ENCODE measurements at regions not wholly inside any gene's neighbourhood (a gene's known extent, or its start where the extent isn't known, plus 50 kb on each side); places are given as distances from the start of the nearest gene placed in this dataset. TPM values are rescaled to one million over a fixed set of nuclear protein-coding genes. Genes with fewer than 3 reads are reported as not detected.

GRCh38 chr4:65791111-65791811 is 121.0 kb upstream of the EPHA5 start:
- DNase-seq (ENCODE audit: low spot score) (no peak), ATAC-seq (no peak)
- intact Hi-C loops (cut with DNase I), result no loop called here

DNA sequence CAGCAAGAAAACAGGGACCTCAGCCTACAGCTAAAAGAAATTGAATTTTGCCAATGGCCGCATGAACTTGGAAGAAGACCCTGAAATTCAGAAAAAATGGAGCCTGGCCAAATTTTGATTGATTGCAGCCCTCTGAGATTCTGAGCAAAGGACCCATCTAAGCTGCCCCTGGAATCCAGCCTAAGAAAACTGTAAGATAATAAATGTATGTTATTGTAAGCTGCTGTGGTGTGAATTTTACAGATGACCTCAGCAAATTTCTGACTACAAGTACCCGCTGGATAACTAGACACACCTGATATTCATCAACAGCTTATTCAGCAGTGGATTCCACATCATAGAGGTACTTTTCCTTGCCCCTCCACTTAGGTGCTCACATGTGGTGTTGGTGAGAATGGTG is 119.5 kb upstream of the EPHA5 start:
- no peak for ATAC-seq
- intact Hi-C loops (cut with DNase I), result no loop called here
- DNase-seq (ENCODE audit: low spot score), result no peak

DNA sequence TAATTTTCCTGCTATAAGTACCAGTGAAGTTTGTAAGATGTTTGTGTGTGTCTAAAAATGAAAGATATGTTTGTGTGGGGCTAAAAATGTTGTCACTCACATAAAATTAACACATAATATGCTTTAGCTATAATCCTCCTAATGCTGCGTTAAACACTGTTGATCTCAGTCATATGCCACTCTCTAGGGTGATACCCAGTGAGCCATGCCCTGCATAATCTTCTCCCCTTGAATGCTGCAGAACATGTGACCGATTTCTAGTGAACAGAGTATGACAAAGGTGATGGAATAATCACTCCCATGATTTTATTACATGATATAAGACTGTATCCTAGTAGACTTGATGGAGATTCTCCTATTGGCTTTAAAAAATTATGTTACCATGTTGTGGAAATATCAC is 119.1 kb upstream of the EPHA5 start:
- no peak for ATAC-seq
- intact Hi-C loops (cut with DNase I), result no loop called here
- DNase-seq (ENCODE audit: low spot score), result no peak

DNA sequence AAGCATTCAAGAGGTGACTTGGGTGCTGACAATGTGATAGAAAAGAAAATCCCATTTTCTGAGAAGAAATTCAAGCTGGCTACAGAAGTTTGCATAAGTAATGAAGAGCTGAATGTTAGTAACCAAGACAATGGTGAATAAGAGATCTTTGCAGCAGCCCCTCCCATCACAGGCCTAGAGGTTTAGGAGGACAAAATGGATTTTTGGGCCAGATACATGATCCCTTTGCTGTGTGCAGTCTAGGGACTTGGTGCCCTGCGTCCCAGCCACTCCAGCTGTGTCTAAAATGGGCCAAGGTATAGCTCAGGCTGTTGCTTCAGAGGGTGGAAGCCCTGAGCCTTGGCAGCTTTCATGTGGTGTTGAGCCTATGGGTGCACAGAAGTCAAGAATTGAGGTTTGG is 107.0 kb upstream of the EPHA5 start:
- no peak for ATAC-seq
- intact Hi-C loops (cut with DNase I), result no loop called here
- DNase-seq (ENCODE audit: low spot score), result no peak

GRCh38 chr4:65773636-65774035 is 103.3 kb upstream of the EPHA5 start:
- ATAC-seq (peak; percentile 30), DNase-seq (ENCODE audit: low spot score) (no peak)
- intact Hi-C loops (cut with DNase I), result no loop called here

DNA sequence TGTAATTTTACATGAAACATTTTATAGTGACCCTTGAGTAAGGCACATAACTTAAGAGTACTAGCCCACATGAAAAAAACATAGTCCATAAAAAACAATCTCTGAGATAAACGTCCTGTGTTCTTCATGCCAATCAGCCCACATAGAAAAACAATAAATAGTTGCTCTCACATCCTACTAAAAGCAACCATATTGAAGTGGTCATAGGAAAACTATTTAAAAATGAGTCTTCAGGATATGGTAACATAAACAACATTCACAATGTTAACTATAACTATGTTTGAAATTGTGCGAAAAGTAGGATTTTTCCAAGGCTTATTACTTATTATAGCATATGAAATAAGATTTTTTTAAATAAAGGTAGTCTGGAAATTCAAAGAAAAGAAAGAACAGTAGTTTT is 77.1 kb upstream of the EPHA5 start:
- no peak for ATAC-seq
- intact Hi-C loops (cut with DNase I), result no loop called here
- no peak for DNase-seq (ENCODE audit: low spot score)

DNA sequence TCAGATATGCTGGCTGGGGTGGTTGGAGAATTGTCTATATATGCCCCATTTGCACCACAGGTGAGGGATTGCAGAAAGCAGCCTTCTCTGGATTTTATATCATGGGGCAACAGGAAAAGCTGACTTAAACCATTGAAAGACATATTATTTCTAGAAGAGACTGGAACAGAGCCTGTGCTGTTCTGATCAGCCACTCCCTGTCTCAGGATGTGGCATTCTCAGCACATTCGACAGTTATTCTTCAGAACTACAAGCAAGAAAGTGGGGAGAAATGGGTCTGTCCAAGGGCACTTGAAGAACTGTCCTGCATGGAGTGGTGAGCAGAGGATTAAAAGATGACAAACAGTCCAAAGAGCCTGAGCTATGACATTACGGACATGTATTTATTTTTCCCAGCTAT is 67.8 kb upstream of the EPHA5 start:
- intact Hi-C loops (cut with DNase I), result no loop called here
- DNase-seq (ENCODE audit: low spot score) (no peak), ATAC-seq (no peak)

DNA sequence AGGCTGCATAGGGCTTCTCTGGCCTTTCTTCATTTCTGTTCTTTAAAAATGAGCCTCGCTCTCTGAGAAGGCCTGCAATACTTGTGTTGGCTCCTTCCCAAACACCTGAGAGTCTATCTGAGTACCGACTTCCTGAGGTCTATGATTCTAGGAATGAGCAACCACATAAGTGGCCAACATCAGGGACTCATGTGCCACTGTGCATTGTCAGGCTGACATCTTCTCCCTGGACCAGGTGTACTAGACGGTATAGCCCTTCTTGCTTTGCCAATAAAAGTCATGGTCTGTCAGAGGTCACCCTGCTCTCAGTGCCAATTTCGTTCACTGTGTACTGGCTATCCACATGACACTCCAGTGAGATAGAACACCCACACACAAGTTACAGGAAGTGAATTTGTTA is 67.4 kb upstream of the EPHA5 start:
- intact Hi-C loops (cut with DNase I), result no loop called here
- no peak for DNase-seq (ENCODE audit: low spot score)
- ATAC-seq, result peak; percentile 31

DNA sequence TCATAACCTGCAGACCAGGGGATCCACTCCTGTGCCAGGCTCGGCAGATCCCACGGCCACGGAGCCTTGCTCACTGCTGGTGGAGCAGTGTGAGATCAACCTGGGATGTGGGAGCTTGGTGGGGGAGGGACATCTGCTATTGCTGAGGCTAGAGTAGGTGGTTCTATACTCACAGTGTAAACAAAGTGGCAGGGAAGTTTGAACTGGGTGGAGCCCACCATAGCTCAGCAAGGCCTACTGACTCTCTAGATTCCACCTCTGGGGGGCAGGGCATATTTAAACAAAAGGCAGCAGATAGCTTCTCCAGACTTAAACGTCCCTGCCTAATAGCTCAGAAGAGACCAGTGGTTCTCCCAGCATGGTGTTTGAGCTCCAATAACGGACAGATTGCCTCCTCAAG is 54.7 kb upstream of the EPHA5 start:
- ATAC-seq, result no peak
- intact Hi-C loops (cut with DNase I), result no loop called here
- DNase-seq (ENCODE audit: low spot score), result no peak

Small RNA genes in the stretch of these regions (microRNA-seq; reads per million reads assigned to microRNA genes)
- gene MIR1269A, result not detected

Measured in sciatic nerve (tissue), 2 donors.